HG03342 (cell line): ENCODE measurements at regions not wholly inside any gene's neighbourhood (a gene's known extent, or its start where the extent isn't known, plus 50 kb on each side); places are given as distances from the start of the nearest gene placed in this dataset.

ENCODE experiments used
- ATAC-seq: cut with Tn5 transposase; IDR thresholded peaks from one replicate; pipeline ENCODE4 v1.9.1; 2021; ENCODE audit warnings: mild to moderate bottlenecking, moderate library complexity; ENCODE audit not compliant: unreplicated experiment

- ATAC-seq = no peak
Observed at GRCh38 chr5:72558046-72558336, 50.8 kb upstream of the ZNF366 start.

GRCh38 chr5:72557167-72558045, 50.2 kb upstream of the ZNF366 start:
- no peak for ATAC-seq
